HG02852 (cell line): ENCODE measurements at regions not wholly inside any gene's neighbourhood (a gene's known extent, or its start where the extent isn't known, plus 50 kb on each side); places are given as distances from the start of the nearest gene placed in this dataset.

Experiments
- ATAC-seq: cut with Tn5 transposase; IDR thresholded peaks from one replicate; pipeline ENCODE4 v1.9.1; 2021; ENCODE audit warnings: mild to moderate bottlenecking, moderate library complexity; ENCODE audit not compliant: unreplicated experiment

DNA sequence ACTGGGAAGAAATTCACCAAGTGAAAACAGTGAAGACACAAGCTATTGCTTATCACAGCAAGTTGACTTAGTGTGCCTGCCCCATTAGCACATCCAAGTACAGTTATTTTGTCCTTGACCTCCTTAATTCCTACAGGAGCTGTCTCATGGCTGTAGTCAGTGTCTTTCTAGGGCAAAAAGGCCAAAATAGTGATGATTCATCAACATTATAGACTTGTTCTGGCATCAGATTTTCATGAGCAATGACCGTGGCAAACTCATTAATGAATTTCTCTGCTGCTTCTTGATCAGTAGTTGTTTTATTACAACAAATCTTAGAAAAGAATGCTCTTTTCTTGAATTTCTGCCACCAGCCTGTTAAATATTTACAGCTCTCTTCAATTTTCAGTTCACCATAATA lies 1169.3 kb upstream of the DDX18 start:
- no peak for ATAC-seq

DNA sequence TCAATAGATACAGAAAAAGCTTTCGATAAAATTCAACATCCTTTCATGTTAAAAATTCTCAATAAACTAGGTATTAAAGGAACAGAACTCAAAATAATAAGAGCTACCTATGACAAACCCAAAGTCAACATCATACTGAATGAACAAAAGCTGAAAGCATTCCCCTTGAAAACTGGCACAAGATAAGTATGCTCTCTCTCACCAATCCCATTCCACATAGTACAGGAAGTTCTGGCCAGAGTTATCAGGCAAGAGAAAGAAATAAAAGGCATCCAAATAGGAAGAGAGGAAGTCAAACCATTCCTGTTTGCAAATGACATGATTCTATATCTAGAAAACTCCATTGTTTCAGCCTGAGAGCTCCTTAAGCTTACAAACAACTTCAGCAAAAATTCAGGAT lies 1145.8 kb upstream of the DDX18 start:
- ATAC-seq, result no peak

DNA sequence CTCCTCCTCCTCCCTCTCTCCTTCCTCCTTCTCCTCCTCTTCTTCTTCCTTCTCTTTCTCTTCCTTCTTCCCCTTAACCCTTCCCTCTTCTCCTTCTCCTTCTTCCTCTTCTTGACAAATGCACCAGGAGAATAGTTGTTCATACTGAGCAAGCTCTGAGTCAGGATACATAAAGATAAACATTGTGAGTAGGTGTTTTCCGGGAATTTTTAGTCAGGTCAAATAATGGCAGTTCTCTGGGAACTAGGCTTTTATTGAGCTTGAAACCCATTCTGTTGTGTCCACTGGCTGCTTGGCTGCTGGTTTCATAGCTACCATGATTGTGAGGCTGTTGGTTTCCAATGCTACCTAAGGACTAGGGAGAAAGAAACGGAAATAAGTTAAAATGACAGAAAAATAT lies 1144.7 kb upstream of the DDX18 start:
- no peak for ATAC-seq

GRCh38 chr2:116674188-116674587 lies 1140.3 kb upstream of the DDX18 start:
- no peak for ATAC-seq

- no peak for ATAC-seq
These were observed 1137.7 kb upstream of the DDX18 start for GRCh38 chr2:116676776-116677175.

GRCh38 chr2:116680256-116680936 lies 1134.1 kb upstream of the DDX18 start:
- ATAC-seq, result no peak

DNA sequence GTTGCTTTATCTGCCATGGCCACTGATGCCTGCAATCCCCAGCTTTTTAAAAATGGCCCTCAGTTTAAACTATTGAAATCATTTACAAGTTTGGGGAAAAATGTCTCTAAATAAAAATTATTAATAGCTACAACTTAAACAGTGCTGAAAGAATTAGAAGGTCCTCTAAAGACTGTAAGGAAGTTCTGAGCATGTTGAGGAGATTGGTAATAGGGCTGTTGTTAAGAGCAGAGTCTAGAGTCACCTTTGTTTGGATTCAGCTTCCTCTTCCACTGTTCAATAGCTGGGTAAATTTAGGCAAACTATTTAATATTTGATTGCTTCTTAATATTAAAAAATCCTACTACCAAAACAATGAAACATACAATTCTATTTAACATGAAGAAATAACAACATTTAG lies 1127.1 kb upstream of the DDX18 start:
- ATAC-seq, result no peak

GRCh38 chr2:116692988-116693387 lies 1121.5 kb upstream of the DDX18 start:
- no peak for ATAC-seq

DNA sequence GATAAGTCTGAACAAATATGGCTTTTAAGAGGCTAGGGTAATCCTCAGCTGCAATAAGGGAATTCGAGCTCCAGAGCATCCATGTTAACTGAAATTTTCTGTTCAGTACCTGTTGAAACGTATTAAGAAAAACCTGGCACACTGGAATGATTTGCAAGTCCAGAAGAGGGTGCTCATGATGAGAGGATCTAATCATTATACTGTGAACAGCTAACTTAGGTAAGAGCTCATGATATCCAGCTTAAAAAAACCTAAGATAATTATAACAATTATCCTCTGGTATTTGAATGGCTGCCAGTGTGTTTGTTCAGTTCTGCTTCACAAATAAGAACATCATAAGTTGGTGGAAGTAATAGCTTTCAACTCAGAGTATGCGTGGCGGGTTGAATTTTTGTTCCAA lies 1118.3 kb upstream of the DDX18 start:
- ATAC-seq, result no peak

- no peak for ATAC-seq
These were observed 1117.6 kb upstream of the DDX18 start for GRCh38 chr2:116696903-116697302.

- ATAC-seq, result no peak
These were observed 1108.1 kb upstream of the DDX18 start for GRCh38 chr2:116706396-116706795.

DNA sequence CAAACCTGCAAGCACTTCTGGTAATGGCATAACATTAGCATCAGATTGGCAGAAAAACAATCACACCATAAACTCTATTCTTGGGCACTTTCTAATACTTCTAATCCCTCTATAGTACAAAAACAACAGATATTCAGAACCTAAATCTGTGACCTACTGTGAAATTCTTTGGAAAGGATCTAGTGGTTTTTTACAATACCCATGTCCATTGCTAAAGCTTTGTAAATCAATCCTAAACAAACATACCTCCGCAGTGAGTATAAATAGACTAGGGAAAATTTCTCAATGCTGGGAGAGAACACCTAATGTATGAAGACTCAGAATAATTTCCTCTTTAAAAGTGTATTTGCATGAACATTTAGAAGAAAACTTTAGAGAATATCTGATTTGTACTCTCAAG lies 1098.5 kb upstream of the DDX18 start:
- no peak for ATAC-seq

GRCh38 chr2:116716444-116716843 lies 1098.0 kb upstream of the DDX18 start:
- ATAC-seq, result no peak

- ATAC-seq, result no peak
These were observed 1096.7 kb upstream of the DDX18 start for GRCh38 chr2:116717832-116718231.

DNA sequence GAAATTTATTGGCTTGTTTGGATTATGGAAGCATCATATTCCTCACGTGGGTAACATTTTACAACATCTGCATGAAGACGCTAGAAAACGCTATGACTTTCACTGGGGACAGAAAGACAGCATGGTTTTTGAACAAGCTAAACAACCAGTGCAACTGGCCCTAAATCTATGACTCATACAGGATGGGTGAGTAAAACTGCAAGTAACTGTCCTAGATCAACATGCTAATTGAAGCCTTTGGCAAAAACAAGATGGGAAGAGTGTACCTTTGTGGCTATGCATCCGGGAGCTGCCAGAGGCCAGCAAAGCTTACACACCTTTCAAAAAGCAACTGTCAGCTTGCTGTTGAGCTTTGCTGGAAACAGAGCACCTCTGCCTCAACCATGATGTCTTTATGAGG lies 1096.0 kb upstream of the DDX18 start:
- no peak for ATAC-seq

GRCh38 chr2:116719836-116720235 lies 1094.7 kb upstream of the DDX18 start:
- no peak for ATAC-seq

GRCh38 chr2:116724550-116724949 lies 1089.9 kb upstream of the DDX18 start:
- ATAC-seq, result no peak

DNA sequence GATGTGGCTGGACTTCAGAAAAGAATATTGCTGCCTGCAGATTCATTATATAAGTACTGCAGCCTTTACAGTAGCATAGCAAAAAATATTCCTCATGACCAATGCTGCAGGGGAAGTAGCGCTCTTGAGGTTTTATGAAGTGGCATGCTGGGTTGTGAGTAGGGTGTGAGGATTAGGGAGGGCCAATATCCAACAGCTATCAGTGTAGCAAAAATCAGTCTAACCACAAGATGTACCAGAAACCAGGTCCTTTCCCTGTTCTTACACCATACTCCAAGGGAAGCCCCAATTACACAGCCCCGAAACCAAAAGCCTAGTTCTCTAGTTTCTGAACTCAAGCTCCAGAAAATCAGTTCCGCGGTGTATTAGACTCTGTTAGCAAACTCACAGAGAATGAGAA lies 1082.2 kb upstream of the DDX18 start:
- ATAC-seq, result no peak

GRCh38 chr2:116733699-116734098 lies 1080.8 kb upstream of the DDX18 start:
- no peak for ATAC-seq

DNA sequence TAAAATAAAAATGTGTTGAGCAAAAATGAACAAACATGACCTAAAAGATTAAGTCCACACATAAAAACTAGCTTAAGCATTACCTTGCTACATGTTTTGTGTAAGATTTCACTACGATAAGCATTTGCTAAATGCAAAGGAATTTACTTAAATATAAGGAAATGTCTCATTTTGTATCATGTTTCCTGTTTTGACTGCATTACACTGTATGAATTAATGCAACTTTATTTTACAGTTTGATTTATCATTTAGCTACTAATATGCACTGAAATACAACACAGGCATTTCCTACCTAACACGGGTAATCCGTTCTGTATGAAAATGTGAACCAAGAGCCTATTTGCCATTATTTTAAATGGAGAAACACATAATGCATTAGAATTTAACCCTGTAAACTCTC lies 1076.5 kb upstream of the DDX18 start:
- ATAC-seq, result no peak

- no peak for ATAC-seq
These were observed 1067.4 kb upstream of the DDX18 start for GRCh38 chr2:116747103-116747502.

DNA sequence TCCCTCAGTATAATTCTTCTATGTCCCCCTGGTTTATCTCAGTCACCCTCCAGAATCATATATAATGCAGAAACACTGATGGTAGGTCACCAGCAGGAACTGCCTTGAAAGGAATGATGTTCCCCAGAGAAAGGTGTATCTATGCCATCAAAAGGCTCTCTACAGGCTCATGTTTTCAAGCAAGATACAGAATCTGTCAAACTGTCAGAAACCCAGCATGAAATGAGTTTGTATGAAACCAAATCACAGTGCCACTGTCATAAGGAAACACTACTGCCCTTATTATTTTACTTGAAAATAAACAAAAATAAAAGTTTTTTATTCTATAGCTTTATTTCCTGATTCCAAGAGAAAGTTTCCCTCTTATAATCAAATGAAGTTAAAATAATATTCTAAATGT lies 1064.5 kb upstream of the DDX18 start:
- no peak for ATAC-seq

- ATAC-seq, result no peak
These were observed 1060.0 kb upstream of the DDX18 start for GRCh38 chr2:116754381-116755101.
